ENCODE measurements at regions not wholly inside any gene's neighbourhood (a gene's known extent, or its start where the extent isn't known, plus 50 kb on each side); places are given as distances from the start of the nearest gene placed in this dataset.

- no peak overlapping the region for H3K4me3 ChIP-seq
- 67 to 80% methylated on average over 2 to 4 of the region's 4 CpGs for WGBS, 2 donors (ENCODE audit: low coverage in 1 of 2)
- DNase-seq: no peak
- no peaks in the 10 kb centered on the region for H3K4me1 ChIP-seq
- TF ChIP-seq EP300 (IDR thresholded peaks at IDR 0.05; ENCODE audit: low read depth) (no peak), POLR2AphosphoS5 (IDR thresholded peaks at IDR 0.05) (no peak), POLR2A (IDR thresholded peaks at IDR 0.05) (no peak)
- TF ChIP-seq, protein P1, sequence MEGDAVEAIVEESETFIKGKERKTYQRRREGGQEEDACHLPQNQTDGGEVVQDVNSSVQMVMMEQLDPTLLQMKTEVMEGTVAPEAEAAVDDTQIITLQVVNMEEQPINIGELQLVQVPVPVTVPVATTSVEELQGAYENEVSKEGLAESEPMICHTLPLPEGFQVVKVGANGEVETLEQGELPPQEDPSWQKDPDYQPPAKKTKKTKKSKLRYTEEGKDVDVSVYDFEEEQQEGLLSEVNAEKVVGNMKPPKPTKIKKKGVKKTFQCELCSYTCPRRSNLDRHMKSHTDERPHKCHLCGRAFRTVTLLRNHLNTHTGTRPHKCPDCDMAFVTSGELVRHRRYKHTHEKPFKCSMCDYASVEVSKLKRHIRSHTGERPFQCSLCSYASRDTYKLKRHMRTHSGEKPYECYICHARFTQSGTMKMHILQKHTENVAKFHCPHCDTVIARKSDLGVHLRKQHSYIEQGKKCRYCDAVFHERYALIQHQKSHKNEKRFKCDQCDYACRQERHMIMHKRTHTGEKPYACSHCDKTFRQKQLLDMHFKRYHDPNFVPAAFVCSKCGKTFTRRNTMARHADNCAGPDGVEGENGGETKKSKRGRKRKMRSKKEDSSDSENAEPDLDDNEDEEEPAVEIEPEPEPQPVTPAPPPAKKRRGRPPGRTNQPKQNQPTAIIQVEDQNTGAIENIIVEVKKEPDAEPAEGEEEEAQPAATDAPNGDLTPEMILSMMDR (IDR thresholded peaks at IDR 0.05): no peak
- no peaks in the 10 kb centered on the region for H3K36me3 ChIP-seq
- no peaks in the 10 kb centered on the region for H3K9me3 ChIP-seq
- in situ Hi-C loops (cut with MboI; ENCODE audit: low pct_ligation_motif_present in 1 of 4, low pct_unique_long_range_greater_than_20kb in 1 of 4, low sequenced_read_pairs in 3 of 4): loop anchor here in 1 of 4 donors (25.0 kb wide), 1 partner anchor 90 kb away; no protein-coding TSS in a partner anchor
- intact Hi-C loops (cut with DNase I; ENCODE audit: low total_unique reads): no loop called here
- H3K27ac ChIP-seq: no peak overlapping the region
- no peaks in the 10 kb centered on the region for H3K27me3 ChIP-seq
Measured at GRCh38 chr3:117622171-117622841, 912.7 kb downstream of the TUSC7 start.

- WGBS, 2 donors (ENCODE audit: low coverage in 1 of 2): 83% methylated on average over 2 to 3 of the region's 3 CpGs
- intact Hi-C loops (cut with DNase I; ENCODE audit: low total_unique reads): no loop called here
Measured at GRCh38 chr3:117624424-117624823, 914.8 kb downstream of the TUSC7 start.

GRCh38 chr3:117625174-117625573 lies 915.6 kb downstream of the TUSC7 start:
- H3K27me3 ChIP-seq: no peaks in the 10 kb centered on the region
- DNase-seq: no peak
- no peaks in the 10 kb centered on the region for H3K9me3 ChIP-seq
- in situ Hi-C loops (cut with MboI; ENCODE audit: low pct_ligation_motif_present in 1 of 4, low pct_unique_long_range_greater_than_20kb in 1 of 4, low sequenced_read_pairs in 3 of 4) (no loop called here), intact Hi-C loops (cut with DNase I; ENCODE audit: low total_unique reads) (no loop called here)
- no peak for TF ChIP-seq POLR2AphosphoS5 (IDR thresholded peaks at IDR 0.05)
- TF ChIP-seq POLR2A (IDR thresholded peaks at IDR 0.05): no peak
- TF ChIP-seq, protein P1 (IDR thresholded peaks at IDR 0.05): no peak
- TF ChIP-seq EP300 (IDR thresholded peaks at IDR 0.05; ENCODE audit: low read depth): no peak
- peaks cover 0 to 9% (median 3%) of the 10 kb centered on the region in 4 donors for H3K4me1 ChIP-seq
- H3K27ac ChIP-seq: no peak overlapping the region
- no peak overlapping the region for H3K4me3 ChIP-seq
- H3K36me3 ChIP-seq: no peaks in the 10 kb centered on the region

More at GRCh38 chr3:117624424-117624823, 914.8 kb downstream of the TUSC7 start:
- no peaks in the 10 kb centered on the region for H3K27me3 ChIP-seq
- TF ChIP-seq POLR2A (IDR thresholded peaks at IDR 0.05) (no peak), POLR2AphosphoS5 (IDR thresholded peaks at IDR 0.05) (no peak), EP300 (IDR thresholded peaks at IDR 0.05; ENCODE audit: low read depth) (no peak)
- TF ChIP-seq, protein P1 (IDR thresholded peaks at IDR 0.05): no peak
- DNase-seq: no peak
- in situ Hi-C loops (cut with MboI; ENCODE audit: low pct_ligation_motif_present in 1 of 4, low pct_unique_long_range_greater_than_20kb in 1 of 4, low sequenced_read_pairs in 3 of 4): loop anchor here in 1 of 4 donors (25.0 kb wide), 1 partner anchor 88 kb away; no protein-coding TSS in a partner anchor
- peaks cover 0 to 9% (median 3%) of the 10 kb centered on the region in 4 donors for H3K4me1 ChIP-seq
- no peak overlapping the region for H3K4me3 ChIP-seq
- no peaks in the 10 kb centered on the region for H3K9me3 ChIP-seq
- no peaks in the 10 kb centered on the region for H3K36me3 ChIP-seq
- H3K27ac ChIP-seq: no peak overlapping the region

- intact Hi-C loops (cut with DNase I; ENCODE audit: low total_unique reads) (no loop called here), in situ Hi-C loops (cut with MboI; ENCODE audit: low pct_ligation_motif_present in 1 of 4, low pct_unique_long_range_greater_than_20kb in 1 of 4, low sequenced_read_pairs in 3 of 4) (no loop called here)
- no peaks in the 10 kb centered on the region for H3K27me3 ChIP-seq
- no peak overlapping the region for H3K4me3 ChIP-seq
- H3K36me3 ChIP-seq: no peaks in the 10 kb centered on the region
- DNase-seq: no peak
- no peak overlapping the region for H3K27ac ChIP-seq
- no peak for TF ChIP-seq POLR2A (IDR thresholded peaks at IDR 0.05)
- TF ChIP-seq EP300 (IDR thresholded peaks at IDR 0.05; ENCODE audit: low read depth): no peak
- no peak for TF ChIP-seq POLR2AphosphoS5 (IDR thresholded peaks at IDR 0.05)
- TF ChIP-seq, protein P1 (IDR thresholded peaks at IDR 0.05): no peak
- WGBS, 2 donors (ENCODE audit: low coverage in 1 of 2): 61 to 68% methylated on average over 2 of the region's 2 CpGs
- no peaks in the 10 kb centered on the region for H3K9me3 ChIP-seq
- peaks cover 0 to 9% (median 3%) of the 10 kb centered on the region in 4 donors for H3K4me1 ChIP-seq
Measured at GRCh38 chr3:117626577-117626976, 917.0 kb downstream of the TUSC7 start.

Data from transverse colon (tissue), 4 donors.